Hepatic stellate cell (primary cell): ENCODE measurements at regions not wholly inside any gene's neighbourhood (a gene's known extent, or its start where the extent isn't known, plus 50 kb on each side); places are given as distances from the start of the nearest gene placed in this dataset.
"Not testable (repeated sequence)": the region's sequence is repeated elsewhere in the genome, so short reads cannot be mapped to it uniquely, and the experiment has no call there.

Experiments
- DNase-seq: peaks from one replicate; pipeline ENCODE4 v3.0.0; 2011; ENCODE audit warnings: low spot score

- DNase-seq, result no peak
These were observed 167.5 kb downstream of the EBLN2 start for GRCh38 chr3:73228959-73229358.

- DNase-seq, result no peak
These were observed 173.0 kb downstream of the EBLN2 start for GRCh38 chr3:73234354-73235014.

- no peak for DNase-seq
These were observed 174.3 kb downstream of the EBLN2 start for GRCh38 chr3:73235768-73236167.

- DNase-seq, result no peak
These were observed 175.4 kb downstream of the EBLN2 start for GRCh38 chr3:73236867-73237266.

- DNase-seq, result no peak
These were observed 182.3 kb downstream of the EBLN2 start for GRCh38 chr3:73243740-73244139.

GRCh38 chr3:73245459-73245858, 184.0 kb downstream of the EBLN2 start:
- no peak for DNase-seq

- no peak for DNase-seq
These were observed 187.6 kb downstream of the EBLN2 start for GRCh38 chr3:73249047-73249446.

- no peak for DNase-seq
These were observed 192.6 kb downstream of the EBLN2 start for GRCh38 chr3:73254062-73254461.

- no peak for DNase-seq
These were observed 194.2 kb downstream of the EBLN2 start for GRCh38 chr3:73255609-73256029.

- DNase-seq, result no peak
These were observed 195.7 kb downstream of the EBLN2 start for GRCh38 chr3:73257186-73257585.

- DNase-seq, result no peak
These were observed 196.6 kb downstream of the EBLN2 start for GRCh38 chr3:73258057-73258456.

GRCh38 chr3:73259291-73259690, 197.8 kb downstream of the EBLN2 start:
- DNase-seq, result no peak

- DNase-seq, result no peak
These were observed 198.4 kb downstream of the EBLN2 start for GRCh38 chr3:73259856-73260255.

- DNase-seq, result not testable (repeated sequence)
These were observed 205.1 kb downstream of the EBLN2 start for GRCh38 chr3:73266558-73266957.

GRCh38 chr3:73269126-73269525, 207.7 kb downstream of the EBLN2 start:
- not testable (repeated sequence) for DNase-seq

GRCh38 chr3:73270839-73271483, 209.5 kb downstream of the EBLN2 start:
- DNase-seq, result no peak

GRCh38 chr3:73273341-73273740, 211.9 kb downstream of the EBLN2 start:
- DNase-seq, result no peak

- DNase-seq, result no peak
These were observed 219.3 kb downstream of the EBLN2 start for GRCh38 chr3:73280746-73281145.

GRCh38 chr3:73284472-73284871, 223.0 kb downstream of the EBLN2 start:
- no peak for DNase-seq

- DNase-seq, result no peak
These were observed 230.1 kb downstream of the EBLN2 start for GRCh38 chr3:73291541-73291940.

- no peak for DNase-seq
These were observed 230.8 kb downstream of the EBLN2 start for GRCh38 chr3:73292220-73292619.

- no peak for DNase-seq
These were observed 233.1 kb downstream of the EBLN2 start for GRCh38 chr3:73294537-73294936.

- DNase-seq, result no peak
These were observed 234.6 kb downstream of the EBLN2 start for GRCh38 chr3:73295876-73296635.
